Type B pancreatic cell (in vitro differentiated cells): ENCODE measurements at regions not wholly inside any gene's neighbourhood (a gene's known extent, or its start where the extent isn't known, plus 50 kb on each side); places are given as distances from the start of the nearest gene placed in this dataset.

ENCODE experiments used
- DNase-seq: peaks from one replicate; pipeline ENCODE4 v3.0.0; 2021; ENCODE audit warnings: mixed read lengths; ENCODE audit not compliant: unreplicated experiment; ENCODE audit errors: extremely low spot score
- H3K27ac Mint-ChIP-seq: 2 replicates; pipeline ENCODE4 v1.8.0; 2021; ENCODE audit warnings: mild to moderate bottlenecking, mixed read lengths
- H3K27me3 Mint-ChIP-seq: 2 replicates; pipeline ENCODE4 v1.8.0; 2021; ENCODE audit warnings: mixed read lengths
- H3K36me3 Mint-ChIP-seq: 2 replicates; pipeline ENCODE4 v1.8.0; 2021; ENCODE audit warnings: mixed read lengths
- H3K4me1 Mint-ChIP-seq: one replicate; pipeline ENCODE4 v1.8.0; 2021; ENCODE audit warnings: mixed read lengths; ENCODE audit not compliant: unreplicated experiment
- H3K4me3 Mint-ChIP-seq: 2 replicates; pipeline ENCODE4 v1.8.0; 2021; ENCODE audit warnings: mild to moderate bottlenecking, mixed read lengths
- H3K9me3 Mint-ChIP-seq: 2 replicates; pipeline ENCODE4 v1.8.0; 2021; ENCODE audit warnings: mixed read lengths
- TF ChIP-seq, protein P1 (sequence below): fragments of 200-600 bp; sonication (generic); conservative IDR thresholded peaks from 2 replicates; pipeline ENCODE4 v1.5.0; 2021; ENCODE audit warnings: antibody characterized with exemption, mild to moderate bottlenecking

DNA sequence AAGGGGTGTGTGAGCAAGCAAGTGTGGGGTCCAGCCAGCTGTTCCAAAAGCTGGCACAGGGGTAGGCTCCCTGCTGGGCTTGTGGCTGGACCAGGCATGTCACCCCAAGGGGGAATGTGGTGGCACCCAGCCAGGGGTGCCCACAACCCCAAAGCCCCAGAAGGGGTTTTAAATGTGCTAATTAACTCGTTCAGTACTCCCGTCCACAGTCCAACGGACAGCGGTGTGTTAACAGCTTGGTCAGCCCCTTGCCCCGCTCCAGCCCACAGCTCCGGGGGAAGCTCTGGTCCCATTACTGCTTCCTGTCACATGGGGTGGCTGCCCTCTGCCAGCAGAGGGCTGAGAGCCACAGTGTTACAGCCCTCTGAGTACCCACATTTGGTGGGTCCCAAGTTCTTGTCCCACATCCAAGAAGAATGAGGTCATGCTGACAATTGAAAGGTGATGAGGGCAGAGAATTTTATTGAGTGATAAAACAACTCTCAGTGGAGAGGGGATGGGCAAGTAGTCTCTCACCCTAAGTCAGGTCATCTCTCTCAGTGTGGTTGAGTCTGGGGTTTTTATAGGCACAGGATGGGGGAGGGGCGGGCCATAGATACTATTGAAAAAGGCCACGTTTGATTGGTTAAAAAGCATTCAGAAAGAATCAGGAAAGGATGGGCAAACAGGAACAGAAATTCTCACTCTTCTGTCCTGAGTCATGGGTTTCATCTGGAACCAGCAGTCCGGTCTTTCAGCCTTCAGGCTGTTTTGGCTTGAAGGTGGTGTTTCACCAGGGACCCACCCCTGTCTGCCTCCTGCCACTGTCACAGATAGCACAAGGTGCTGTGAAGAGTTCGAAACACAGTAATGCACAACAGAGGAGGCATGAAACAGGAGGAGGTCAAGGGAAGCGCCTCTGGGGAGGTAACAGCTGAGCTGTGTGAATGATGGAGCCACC is 238.5 kb downstream of the NFATC2 start:
- H3K27ac Mint-ChIP-seq: peak overlapping the region; percentile 74
- peaks cover 3% of the 10 kb centered on the region for H3K27me3 Mint-ChIP-seq
- H3K4me3 Mint-ChIP-seq: peak overlapping the region; percentile 6
- H3K9me3 Mint-ChIP-seq: no peaks in the 10 kb centered on the region
- TF ChIP-seq, protein P1, sequence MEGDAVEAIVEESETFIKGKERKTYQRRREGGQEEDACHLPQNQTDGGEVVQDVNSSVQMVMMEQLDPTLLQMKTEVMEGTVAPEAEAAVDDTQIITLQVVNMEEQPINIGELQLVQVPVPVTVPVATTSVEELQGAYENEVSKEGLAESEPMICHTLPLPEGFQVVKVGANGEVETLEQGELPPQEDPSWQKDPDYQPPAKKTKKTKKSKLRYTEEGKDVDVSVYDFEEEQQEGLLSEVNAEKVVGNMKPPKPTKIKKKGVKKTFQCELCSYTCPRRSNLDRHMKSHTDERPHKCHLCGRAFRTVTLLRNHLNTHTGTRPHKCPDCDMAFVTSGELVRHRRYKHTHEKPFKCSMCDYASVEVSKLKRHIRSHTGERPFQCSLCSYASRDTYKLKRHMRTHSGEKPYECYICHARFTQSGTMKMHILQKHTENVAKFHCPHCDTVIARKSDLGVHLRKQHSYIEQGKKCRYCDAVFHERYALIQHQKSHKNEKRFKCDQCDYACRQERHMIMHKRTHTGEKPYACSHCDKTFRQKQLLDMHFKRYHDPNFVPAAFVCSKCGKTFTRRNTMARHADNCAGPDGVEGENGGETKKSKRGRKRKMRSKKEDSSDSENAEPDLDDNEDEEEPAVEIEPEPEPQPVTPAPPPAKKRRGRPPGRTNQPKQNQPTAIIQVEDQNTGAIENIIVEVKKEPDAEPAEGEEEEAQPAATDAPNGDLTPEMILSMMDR: no peak
- H3K4me1 Mint-ChIP-seq: peaks cover 25% of the 10 kb centered on the region
- no peaks in the 10 kb centered on the region for H3K36me3 Mint-ChIP-seq
- no peak for DNase-seq

DNA sequence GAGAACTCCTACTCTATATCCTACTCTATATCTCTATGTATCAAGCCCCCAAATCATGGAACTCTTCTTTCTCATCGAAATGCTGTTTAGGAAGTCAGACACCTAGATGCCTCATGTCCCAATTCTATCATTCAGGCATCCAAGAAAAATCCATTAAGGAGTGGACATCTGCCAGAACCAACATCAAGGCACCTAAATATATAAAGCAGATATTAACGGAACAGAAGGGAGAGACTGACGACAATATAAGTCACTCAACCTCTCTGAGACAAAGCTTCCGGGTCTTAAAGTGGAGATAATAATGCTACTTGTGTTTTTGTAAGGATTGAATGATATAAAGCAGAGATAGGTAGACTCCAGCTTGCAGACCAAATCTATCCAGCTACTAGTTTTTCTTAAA is 241.5 kb downstream of the NFATC2 start:
- Mint-ChIP-seq H3K27me3 (no peaks in the 10 kb centered on the region), H3K36me3 (no peaks in the 10 kb centered on the region), H3K9me3 (no peaks in the 10 kb centered on the region), H3K4me3 (no peak overlapping the region), H3K27ac (no peak overlapping the region), H3K4me1 (peaks cover 11% of the 10 kb centered on the region)
- no peak for DNase-seq
- TF ChIP-seq, protein P1: no peak

DNA sequence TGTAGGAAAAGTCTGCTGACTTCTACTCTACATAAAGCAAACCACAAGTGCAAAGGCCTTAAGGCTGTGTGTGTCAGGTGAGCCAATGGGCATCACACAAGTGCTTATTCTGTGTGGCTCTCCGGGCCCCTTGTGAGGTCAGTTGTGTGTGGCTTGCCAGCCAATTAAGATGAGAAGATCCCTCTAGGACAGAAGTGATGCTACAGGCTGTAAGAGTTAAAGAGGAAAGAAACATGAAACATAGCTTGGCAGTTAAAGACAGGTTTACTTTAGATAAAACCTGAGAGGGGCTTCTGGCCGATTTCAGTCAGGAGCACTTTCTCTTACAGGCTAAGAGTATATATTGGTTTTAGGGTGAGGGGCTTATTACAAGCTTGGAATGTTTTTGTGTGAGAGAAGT is 242.4 kb downstream of the NFATC2 start:
- TF ChIP-seq, protein P1: no peak
- H3K4me3 Mint-ChIP-seq: no peak overlapping the region
- H3K9me3 Mint-ChIP-seq: peaks cover under 1% of the 10 kb centered on the region
- H3K27me3 Mint-ChIP-seq: no peaks in the 10 kb centered on the region
- DNase-seq: no peak
- H3K27ac Mint-ChIP-seq: no peak overlapping the region
- no peaks in the 10 kb centered on the region for H3K36me3 Mint-ChIP-seq
- peaks cover 2% of the 10 kb centered on the region for H3K4me1 Mint-ChIP-seq

DNA sequence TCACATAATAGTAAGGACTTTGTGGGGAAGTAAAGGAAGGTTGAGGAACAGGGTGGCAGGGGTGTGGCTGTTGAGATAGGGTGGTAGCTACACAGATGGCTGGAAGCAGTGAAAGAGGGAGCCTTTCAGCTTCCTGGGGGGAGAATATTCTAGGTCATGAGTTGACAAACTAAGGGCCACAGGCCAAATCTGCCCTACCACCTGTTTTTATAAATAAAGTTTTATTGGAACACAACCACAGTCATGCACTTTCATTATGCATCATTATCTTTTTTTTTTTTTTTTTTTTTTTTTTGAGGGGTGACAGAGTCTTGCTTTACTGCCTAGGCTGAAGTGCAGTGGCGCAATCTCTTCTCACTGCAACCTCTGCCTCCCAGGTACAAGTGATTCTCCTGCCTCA is 243.1 kb downstream of the NFATC2 start:
- no peak overlapping the region for H3K27ac Mint-ChIP-seq
- H3K4me3 Mint-ChIP-seq: no peak overlapping the region
- TF ChIP-seq, protein P1: no peak
- no peak for DNase-seq
- no peaks in the 10 kb centered on the region for H3K27me3 Mint-ChIP-seq
- H3K9me3 Mint-ChIP-seq: peaks cover 7% of the 10 kb centered on the region
- no peaks in the 10 kb centered on the region for H3K4me1 Mint-ChIP-seq
- no peaks in the 10 kb centered on the region for H3K36me3 Mint-ChIP-seq

DNA sequence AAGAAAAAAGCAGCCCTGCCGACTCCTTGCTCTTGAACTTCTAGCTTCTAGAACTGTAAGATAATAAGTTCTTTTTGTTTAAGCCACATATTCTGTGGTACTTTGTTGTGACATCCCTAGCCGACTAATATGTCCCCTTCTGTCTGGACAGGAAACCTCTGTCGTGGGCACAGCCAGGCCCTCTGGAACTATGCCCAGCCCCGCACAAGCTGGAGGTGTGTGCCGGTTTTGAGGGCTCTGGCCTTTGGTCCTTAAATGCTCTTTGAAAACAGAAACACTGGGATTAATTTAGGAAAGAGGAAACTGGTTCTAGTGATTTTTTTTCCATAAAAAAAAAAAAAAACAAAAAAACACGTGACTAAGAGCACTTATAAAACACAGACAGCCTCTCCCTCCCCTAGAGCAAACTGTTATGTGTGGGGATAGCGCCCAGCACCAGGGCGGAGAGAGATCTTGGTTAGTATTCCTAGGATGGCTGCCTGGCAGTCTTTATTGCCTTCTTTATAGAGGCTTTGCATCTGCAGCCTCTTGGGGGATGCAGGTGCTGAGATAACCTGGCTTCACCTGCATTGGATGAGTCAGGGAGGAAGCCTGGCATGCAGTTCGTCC is 244.3 kb downstream of the NFATC2 start:
- H3K27me3 Mint-ChIP-seq: no peaks in the 10 kb centered on the region
- no peaks in the 10 kb centered on the region for H3K4me1 Mint-ChIP-seq
- no peak overlapping the region for H3K27ac Mint-ChIP-seq
- H3K4me3 Mint-ChIP-seq: no peak overlapping the region
- peaks cover 9% of the 10 kb centered on the region for H3K9me3 Mint-ChIP-seq
- TF ChIP-seq, protein P1: no peak
- H3K36me3 Mint-ChIP-seq: no peaks in the 10 kb centered on the region
- DNase-seq: no peak
